WTC11 (cell line): ENCODE measurements at regions not wholly inside any gene's neighbourhood (a gene's known extent, or its start where the extent isn't known, plus 50 kb on each side); places are given as distances from the start of the nearest gene placed in this dataset.

ENCODE experiments used
- ATAC-seq: fragments of 200-7000 bp; cut with Tn5 transposase; 2 replicates; pipeline ENCODE4 v1.10.0; 2021; ENCODE audit warnings: mild to moderate bottlenecking, moderate library complexity
- CTCF ChIA-PET: fragments of 300-600 bp; sonication (Branson Sonifier 250); formaldehyde crosslinking; loops from one replicate; lab custom pipeline; 2021; ENCODE audit warnings: antibody characterized with exemption; lab: Charles Lee
- POLR2A ChIA-PET: fragments of 350-600 bp; sonication (Branson Sonifier 250); formaldehyde crosslinking; loops from one replicate; lab custom pipeline; 2021; ENCODE audit warnings: antibody characterized with exemption; lab: Charles Lee
- DNase-seq: peaks from one replicate; pipeline ENCODE4 v3.0.0; 2021; ENCODE audit warnings: low spot score
- H3K27ac Mint-ChIP-seq: 2 replicates; pipeline ENCODE4 v1.8.0; 2021; ENCODE audit warnings: mixed read lengths
- H3K27me3 Mint-ChIP-seq: 2 replicates; pipeline ENCODE4 v1.8.0; 2021; ENCODE audit warnings: low read depth, mild to moderate bottlenecking, moderate library complexity, mixed read lengths
- H3K36me3 Mint-ChIP-seq: 2 replicates; pipeline ENCODE4 v1.8.0; 2021; ENCODE audit warnings: mixed read lengths
- H3K4me1 Mint-ChIP-seq: 2 replicates; pipeline ENCODE4 v1.8.0; 2022; ENCODE audit warnings: mixed read lengths
- H3K4me3 Mint-ChIP-seq: 2 replicates; pipeline ENCODE4 v1.8.0; 2021; ENCODE audit warnings: mild to moderate bottlenecking, moderate library complexity, mixed read lengths
- H3K9me3 Mint-ChIP-seq: 2 replicates; pipeline ENCODE4 v1.8.0; 2021; ENCODE audit warnings: mixed read lengths
- ATF6 ChIP-seq: sonication (generic); formaldehyde crosslinking; IDR thresholded peaks from 2 replicates; pipeline ENCODE4 v1.8.1; 2023; ENCODE audit warnings: mild to moderate bottlenecking, missing genetic modification reagents
- CBFB ChIP-seq: sonication (generic); formaldehyde crosslinking; IDR thresholded peaks from 2 replicates; pipeline ENCODE4 v1.8.1; 2022; ENCODE audit warnings: mild to moderate bottlenecking, low read depth, missing genetic modification reagents
- CREB1 ChIP-seq: sonication (generic); formaldehyde crosslinking; IDR thresholded peaks from 2 replicates; pipeline ENCODE4 v1.8.0; 2023; ENCODE audit warnings: mild to moderate bottlenecking, missing genetic modification reagents
- EMX1 ChIP-seq: fragments of 250-450 bp; sonication (Bioruptor Pico); IDR thresholded peaks from 2 replicates; pipeline ENCODE4 v1.8.0; 2021; ENCODE audit warnings: mild to moderate bottlenecking
- ERG ChIP-seq: fragments of 250-450 bp; sonication (Bioruptor Pico); IDR thresholded peaks from 2 replicates; pipeline ENCODE4 v1.8.0; 2021; ENCODE audit warnings: mild to moderate bottlenecking
- FOXP4 ChIP-seq: sonication (generic); formaldehyde crosslinking; IDR thresholded peaks from 2 replicates; pipeline ENCODE4 v1.8.0; 2022; ENCODE audit warnings: mild to moderate bottlenecking, missing genetic modification reagents
- HMGA2 ChIP-seq: fragments of 250-450 bp; sonication (Bioruptor Pico); IDR thresholded peaks from 2 replicates; pipeline ENCODE4 v1.4.0; 2021; ENCODE audit warnings: mild to moderate bottlenecking, moderate library complexity
- JUN ChIP-seq: sonication (generic); formaldehyde crosslinking; IDR thresholded peaks from 2 replicates; pipeline ENCODE4 v1.8.0; 2023; ENCODE audit warnings: mild to moderate bottlenecking, missing genetic modification reagents
- KAT7 ChIP-seq: sonication (generic); formaldehyde crosslinking; IDR thresholded peaks from 2 replicates; pipeline ENCODE4 v1.8.1; 2023; ENCODE audit warnings: missing genetic modification reagents, mild to moderate bottlenecking, borderline replicate concordance
- MXD4 ChIP-seq: fragments of 250-450 bp; sonication (Bioruptor Pico); IDR thresholded peaks from 2 replicates; pipeline ENCODE4 v1.8.0; 2021; ENCODE audit warnings: mild to moderate bottlenecking, moderate library complexity, borderline replicate concordance
- NR3C1 ChIP-seq: sonication (generic); formaldehyde crosslinking; conservative IDR thresholded peaks from 2 replicates; pipeline ENCODE4 v1.8.1; 2023; ENCODE audit warnings: low read depth, mild to moderate bottlenecking, missing genetic modification reagents
- SMAD4 ChIP-seq: sonication (generic); formaldehyde crosslinking; IDR thresholded peaks from 2 replicates; pipeline ENCODE4 v1.8.0; 2022; ENCODE audit warnings: mild to moderate bottlenecking, missing genetic modification reagents
- SP1 ChIP-seq: sonication (generic); formaldehyde crosslinking; conservative IDR thresholded peaks from 2 replicates; pipeline ENCODE4 v1.8.1; 2022; ENCODE audit warnings: missing genetic modification reagents
- ZBTB21 ChIP-seq: sonication (generic); formaldehyde crosslinking; IDR thresholded peaks from 2 replicates; pipeline ENCODE4 v1.8.1; 2023; ENCODE audit warnings: mild to moderate bottlenecking, missing genetic modification reagents, borderline replicate concordance
- ZBTB43 ChIP-seq: sonication (generic); formaldehyde crosslinking; IDR thresholded peaks from 2 replicates; pipeline ENCODE4 v1.8.1; 2023; ENCODE audit warnings: mild to moderate bottlenecking, missing genetic modification reagents
- ZNF121 ChIP-seq: sonication (generic); formaldehyde crosslinking; IDR thresholded peaks from 2 replicates; pipeline ENCODE4 v1.8.0; 2023; ENCODE audit warnings: missing genetic modification reagents
- ZNF396 ChIP-seq: fragments of 250-450 bp; sonication (Bioruptor Pico); IDR thresholded peaks from 2 replicates; pipeline ENCODE4 v1.8.0; 2021; ENCODE audit warnings: mild to moderate bottlenecking, moderate library complexity, borderline replicate concordance
- ZNF423 ChIP-seq: fragments of 250-450 bp; sonication (Bioruptor Pico); IDR thresholded peaks from 2 replicates; pipeline ENCODE4 v2.1.2; 2022; ENCODE audit warnings: mild to moderate bottlenecking, moderate library complexity
- ZNF425 ChIP-seq: fragments of 250-450 bp; sonication (Bioruptor Pico); conservative IDR thresholded peaks from 2 replicates; pipeline ENCODE4 v1.9.0; 2021; ENCODE audit warnings: mild to moderate bottlenecking

- Mint-ChIP-seq H3K4me1 (peaks cover 14% of the 10 kb centered on the region), H3K36me3 (no peaks in the 10 kb centered on the region), H3K27ac (no peak overlapping the region), H3K4me3 (no peak overlapping the region), H3K27me3 (no peaks in the 10 kb centered on the region; the same call in 1 of the 2 replicates), H3K9me3 (no peaks in the 10 kb centered on the region)
- POLR2A ChIA-PET, result no interaction called here
- TF ChIP-seq KAT7, result no peak
- TF ChIP-seq NR3C1 (CRISPR knock-in tag), result no peak
- no peak for TF ChIP-seq ZNF396 (CRISPR knock-in tag)
- TF ChIP-seq ERG (CRISPR knock-in tag), result no peak
- no peak for TF ChIP-seq ZNF423
- TF ChIP-seq ZBTB21 (CRISPR knock-in tag), result no peak
- TF ChIP-seq EMX1 (CRISPR knock-in tag), result no peak
- TF ChIP-seq ZNF121 (CRISPR knock-in tag), result no peak
- no peak for TF ChIP-seq ATF6
- TF ChIP-seq JUN, result no peak
- TF ChIP-seq ZNF425 (CRISPR knock-in tag), result no peak
- TF ChIP-seq SMAD4, result no peak
- TF ChIP-seq CREB1 (CRISPR knock-in tag), result no peak
- TF ChIP-seq HMGA2 (CRISPR knock-in tag), result no peak
- TF ChIP-seq SP1 (CRISPR knock-in tag), result no peak
- ATAC-seq (no peak), DNase-seq (no peak)
- CTCF ChIA-PET, result no interaction called here
Observed at GRCh38 chr7:26600411-26600810, 264.0 kb downstream of the SKAP2 start.

- no peak overlapping the region for H3K27ac Mint-ChIP-seq
- no peak overlapping the region for H3K4me3 Mint-ChIP-seq
- no peaks in the 10 kb centered on the region for H3K36me3 Mint-ChIP-seq
- no peaks in the 10 kb centered on the region for H3K9me3 Mint-ChIP-seq
- ChIA-PET POLR2A (no interaction called here), CTCF (interaction anchor here (0.9 to 1.2 kb wide), 3 partner anchors 15 to 234 kb away, joined by 3 to 6 read pairs (median 3); no protein-coding TSS in a partner anchor)
- DNase-seq (peak; percentile 28), ATAC-seq (peak; percentile 93)
- TF ChIP-seq MXD4 (CRISPR knock-in tag) (no peak), ZNF423 (peak; percentile 60; the same call in 1 of the 2 replicates)
- peaks cover 14% of the 10 kb centered on the region for H3K4me1 Mint-ChIP-seq
- H3K27me3 Mint-ChIP-seq, result no peaks in the 10 kb centered on the region
Observed at GRCh38 chr7:26603631-26604030, 260.8 kb downstream of the SKAP2 start.

GRCh38 chr7:26608402-26608801, 256.0 kb downstream of the SKAP2 start:
- no peaks in the 10 kb centered on the region for H3K9me3 Mint-ChIP-seq
- DNase-seq (no peak), ATAC-seq (no peak)
- no peaks in the 10 kb centered on the region for H3K27me3 Mint-ChIP-seq
- ChIA-PET CTCF (no interaction called here), POLR2A (no interaction called here)
- no peak overlapping the region for H3K4me3 Mint-ChIP-seq
- H3K36me3 Mint-ChIP-seq, result no peaks in the 10 kb centered on the region
- TF ChIP-seq ZBTB43 (CRISPR knock-in tag) (no peak), CBFB (CRISPR knock-in tag) (no peak), FOXP4 (no peak)
- H3K27ac Mint-ChIP-seq, result no peak overlapping the region
- H3K4me1 Mint-ChIP-seq, result peaks cover 10% of the 10 kb centered on the region
